Smooth muscle cell (in vitro differentiated cells): ENCODE measurements at regions not wholly inside any gene's neighbourhood (a gene's known extent, or its start where the extent isn't known, plus 50 kb on each side); places are given as distances from the start of the nearest gene placed in this dataset.

Experiments used
- DNase-seq: peaks from one replicate; lab custom pipeline; 2025; ENCODE audit not compliant: unreplicated experiment; lab: John Stamatoyannopoulos, UW
- H2AFZ ChIP-seq: fragments of 200-600 bp; sonication (generic); 2 replicates; pipeline ENCODE4 v1.6.0; 2016; ENCODE audit warnings: antibody characterized with exemption, low read depth, mild to moderate bottlenecking
- H3F3A ChIP-seq: fragments of 200-600 bp; sonication (generic); 2 replicates; pipeline ENCODE4 v1.6.0; 2017; ENCODE audit warnings: antibody characterized with exemption, low read depth
- H3K27ac ChIP-seq: fragments of 200-600 bp; sonication (generic); 2 replicates; pipeline ENCODE4 v1.5.1; 2016; ENCODE audit warnings: low read depth, mild to moderate bottlenecking
- H3K27me3 ChIP-seq: fragments of 200-600 bp; sonication (generic); 2 replicates; pipeline ENCODE4 v1.6.1; 2016; ENCODE audit warnings: low read depth, mild to moderate bottlenecking
- H3K36me3 ChIP-seq: fragments of 200-600 bp; sonication (generic); 2 replicates; pipeline ENCODE4 v1.5.1; 2016; ENCODE audit warnings: low read depth
- H3K4me1 ChIP-seq: fragments of 200-600 bp; sonication (generic); 2 replicates; pipeline ENCODE4 v1.5.1; 2016; ENCODE audit warnings: low read depth
- H3K4me2 ChIP-seq: fragments of 200-600 bp; sonication (generic); 2 replicates; pipeline ENCODE4 v1.6.0; 2016; ENCODE audit warnings: mild to moderate bottlenecking
- H3K4me3 ChIP-seq: fragments of 200-600 bp; sonication (generic); 2 replicates; pipeline ENCODE4 v1.5.1; 2016; ENCODE audit warnings: mild to moderate bottlenecking
- H3K79me2 ChIP-seq: fragments of 200-600 bp; sonication (generic); 2 replicates; pipeline ENCODE4 v1.6.0; 2016; ENCODE audit warnings: low read depth, mild to moderate bottlenecking
- H3K9ac ChIP-seq: fragments of 200-600 bp; sonication (generic); 2 replicates; pipeline ENCODE4 v1.6.0; 2016; ENCODE audit warnings: low read depth
- H3K9me3 ChIP-seq: fragments of 200-600 bp; sonication (generic); replicated peaks from 2 replicates; pipeline ENCODE4 v1.5.1; 2016; ENCODE audit warnings: low read depth
- H4K20me1 ChIP-seq: fragments of 200-600 bp; sonication (generic); 2 replicates; pipeline ENCODE4 v1.6.0; 2016; ENCODE audit warnings: low read depth
- WGBS: methylation state at CpG from one replicate; pipeline ENCODE4 v1.1.7; 2016; ENCODE audit warnings: low lambda C conversion rate; 5-methylcytosine and 5-hydroxymethylcytosine counted together
- TF ChIP-seq, protein P1 (sequence below): fragments of 200-600 bp; sonication (generic); IDR thresholded peaks from 2 replicates; pipeline ENCODE4 v1.5.1; 2017; ENCODE audit warnings: borderline replicate concordance, mild to moderate bottlenecking, antibody characterized with exemption; ENCODE audit not compliant: insufficient read depth, poor library complexity, severe bottlenecking

DNA sequence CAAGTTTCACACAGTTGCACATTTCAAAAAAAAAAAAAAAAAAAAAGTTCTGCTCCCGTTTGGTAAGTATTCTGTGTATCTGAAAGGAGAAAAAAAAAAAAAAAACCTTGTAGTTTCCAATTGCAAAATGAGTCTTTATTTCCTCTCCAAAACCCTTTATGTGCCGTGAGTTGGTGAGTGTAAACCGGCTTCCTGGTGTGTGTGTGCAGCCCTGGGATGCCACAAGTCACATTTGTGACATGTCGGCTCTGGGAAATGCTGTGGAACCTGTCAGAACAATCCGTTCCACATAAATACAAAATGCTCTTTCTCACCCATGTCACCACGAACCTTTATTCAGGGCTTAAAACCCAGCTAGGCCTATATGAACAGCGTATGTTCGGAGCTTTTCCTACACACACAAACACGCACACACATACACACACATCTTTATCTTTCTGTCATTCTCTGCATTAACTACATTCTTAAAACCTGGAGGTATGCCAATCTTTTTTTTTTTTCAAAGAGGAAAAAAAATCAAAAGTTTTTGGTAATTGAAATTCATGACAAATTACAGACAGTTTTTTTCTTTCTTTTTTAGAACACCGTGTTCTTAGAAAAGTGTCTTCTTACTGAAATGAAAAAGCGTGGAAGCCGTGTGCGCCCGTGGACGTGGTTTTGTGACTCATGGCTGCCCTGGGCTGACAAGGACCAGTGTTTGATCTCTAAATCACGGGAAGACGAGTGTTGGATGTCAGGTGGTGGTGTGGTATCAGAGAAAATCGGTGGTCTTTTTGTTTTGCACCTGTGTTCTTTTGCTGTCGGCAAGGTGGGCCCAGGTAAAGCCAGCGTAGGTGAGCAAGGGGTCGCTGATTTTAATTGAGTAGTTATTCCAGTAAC lies 612.0 kb downstream of the VRK1 start:
- Histone ChIP-seq H3K9me3 (no peaks in the 10 kb centered on the region), H3K4me2 (no peak overlapping the region), H3K79me2 (no peaks in the 10 kb centered on the region), H3K27me3 (peaks cover 59% of the 10 kb centered on the region), H3K36me3 (no peaks in the 10 kb centered on the region), H3K9ac (no peak overlapping the region), H2AFZ (no peak overlapping the region), H3K4me1 (peaks cover 31% of the 10 kb centered on the region), H4K20me1 (no peaks in the 10 kb centered on the region), H3K27ac (no peak overlapping the region), H3F3A (no peaks in the 10 kb centered on the region), H3K4me3 (no peak overlapping the region)
- DNase-seq: no peak
- 89% methylated on average over 21 of the region's 21 CpGs for WGBS
- TF ChIP-seq, protein P1, sequence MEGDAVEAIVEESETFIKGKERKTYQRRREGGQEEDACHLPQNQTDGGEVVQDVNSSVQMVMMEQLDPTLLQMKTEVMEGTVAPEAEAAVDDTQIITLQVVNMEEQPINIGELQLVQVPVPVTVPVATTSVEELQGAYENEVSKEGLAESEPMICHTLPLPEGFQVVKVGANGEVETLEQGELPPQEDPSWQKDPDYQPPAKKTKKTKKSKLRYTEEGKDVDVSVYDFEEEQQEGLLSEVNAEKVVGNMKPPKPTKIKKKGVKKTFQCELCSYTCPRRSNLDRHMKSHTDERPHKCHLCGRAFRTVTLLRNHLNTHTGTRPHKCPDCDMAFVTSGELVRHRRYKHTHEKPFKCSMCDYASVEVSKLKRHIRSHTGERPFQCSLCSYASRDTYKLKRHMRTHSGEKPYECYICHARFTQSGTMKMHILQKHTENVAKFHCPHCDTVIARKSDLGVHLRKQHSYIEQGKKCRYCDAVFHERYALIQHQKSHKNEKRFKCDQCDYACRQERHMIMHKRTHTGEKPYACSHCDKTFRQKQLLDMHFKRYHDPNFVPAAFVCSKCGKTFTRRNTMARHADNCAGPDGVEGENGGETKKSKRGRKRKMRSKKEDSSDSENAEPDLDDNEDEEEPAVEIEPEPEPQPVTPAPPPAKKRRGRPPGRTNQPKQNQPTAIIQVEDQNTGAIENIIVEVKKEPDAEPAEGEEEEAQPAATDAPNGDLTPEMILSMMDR: no peak

DNA sequence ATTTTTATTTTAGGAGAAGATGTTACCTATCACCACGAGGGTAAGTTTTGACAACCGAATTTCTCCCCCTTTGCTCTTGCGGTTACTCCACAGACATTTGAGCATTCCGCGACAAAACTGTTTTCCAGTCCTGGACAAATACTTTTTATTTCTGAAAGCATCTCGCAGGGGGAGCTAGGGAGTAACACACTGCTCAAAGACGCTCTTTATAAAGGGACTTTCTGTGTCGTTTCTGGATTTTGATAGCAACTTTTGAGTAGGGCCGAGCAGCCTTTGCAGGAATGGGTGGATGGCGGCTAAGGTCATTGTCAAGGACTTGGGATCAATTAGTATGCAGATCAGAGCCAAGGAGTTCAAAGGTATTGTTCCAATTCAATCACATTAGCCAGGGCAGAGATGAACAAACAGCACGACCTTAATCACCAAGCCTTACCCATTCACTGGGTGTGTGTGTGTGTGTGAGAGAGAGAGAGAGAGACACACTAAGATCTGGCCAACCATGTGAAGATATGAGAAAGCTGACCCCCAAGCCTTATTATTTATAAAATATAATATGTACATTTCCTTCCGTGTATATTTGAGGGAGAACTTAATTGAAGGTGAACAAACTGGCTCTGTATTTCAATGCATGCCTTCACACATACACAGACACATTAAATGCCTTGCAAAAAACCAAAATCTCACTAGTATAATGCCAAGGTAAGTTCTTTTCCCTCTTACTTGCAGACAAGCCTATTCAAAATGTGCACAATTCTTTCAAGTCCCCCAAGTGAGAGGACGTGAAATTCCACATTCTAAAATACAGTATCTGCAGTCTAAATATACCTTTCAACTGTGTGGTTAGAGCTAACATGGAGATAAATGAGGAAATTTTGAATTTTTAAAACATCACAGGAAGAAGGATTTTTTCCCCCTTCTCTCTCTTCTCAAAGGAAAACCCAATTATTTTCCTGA lies 613.8 kb downstream of the VRK1 start:
- Histone ChIP-seq H3K4me3 (no peak overlapping the region), H3F3A (no peaks in the 10 kb centered on the region), H3K27ac (no peak overlapping the region), H3K27me3 (peaks cover 77% of the 10 kb centered on the region), H3K4me2 (no peak overlapping the region), H3K4me1 (peaks cover 34% of the 10 kb centered on the region), H3K36me3 (no peaks in the 10 kb centered on the region), H3K9ac (no peak overlapping the region), H3K79me2 (no peaks in the 10 kb centered on the region), H2AFZ (no peak overlapping the region), H4K20me1 (no peaks in the 10 kb centered on the region), H3K9me3 (no peaks in the 10 kb centered on the region)
- no peak for DNase-seq
- 48% methylated on average over 13 of the region's 13 CpGs for WGBS
- TF ChIP-seq, protein P1: no peak

DNA sequence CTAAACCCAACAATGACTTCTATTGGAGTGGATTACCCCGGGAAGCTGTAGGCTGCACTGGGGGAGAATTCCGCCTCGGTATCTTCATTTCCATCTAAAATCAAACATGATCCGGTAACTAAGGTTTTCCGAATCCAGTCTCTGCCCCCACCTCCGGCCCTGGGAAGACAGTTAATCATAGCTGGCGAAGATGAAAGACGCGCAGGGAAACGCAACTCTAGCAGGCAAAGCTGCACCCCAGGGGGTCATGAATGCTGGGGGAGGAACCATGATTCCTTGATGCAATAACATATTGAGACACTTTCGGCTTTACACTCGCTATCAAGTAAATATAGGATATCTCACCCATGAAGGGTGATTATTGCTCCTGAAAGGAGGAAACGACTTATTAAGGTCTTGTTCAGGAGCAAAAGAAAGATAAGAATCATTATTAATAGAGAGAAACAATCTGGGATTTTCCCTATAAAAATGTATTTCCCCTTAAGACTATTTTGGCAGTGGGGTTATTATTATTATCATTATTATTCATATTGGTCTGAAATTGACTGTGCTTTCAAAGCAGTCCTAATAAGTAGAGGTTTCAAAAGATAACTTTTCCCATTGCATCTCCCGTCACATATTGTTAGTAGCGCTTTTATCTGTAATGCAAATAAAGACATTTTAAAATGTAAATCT lies 614.9 kb downstream of the VRK1 start:
- whole genome bisulfite sequencing: 9% methylated on average over 15 of the region's 15 CpGs

More for the DNA sequence above, 614.9 kb downstream of the VRK1 start:
- no peak overlapping the region for H3K9ac ChIP-seq
- TF ChIP-seq, protein P1: no peak
- DNase-seq: no peak
- no peak overlapping the region for H3K4me2 ChIP-seq
- no peaks in the 10 kb centered on the region for H4K20me1 ChIP-seq
- H3K9me3 ChIP-seq: no peaks in the 10 kb centered on the region
- H3K79me2 ChIP-seq: no peaks in the 10 kb centered on the region
- H3K27me3 ChIP-seq: peaks cover 85% of the 10 kb centered on the region
- no peaks in the 10 kb centered on the region for H3F3A ChIP-seq
- H3K4me3 ChIP-seq: no peak overlapping the region
- H2AFZ ChIP-seq: no peak overlapping the region
- H3K36me3 ChIP-seq: no peaks in the 10 kb centered on the region
- H3K27ac ChIP-seq: no peak overlapping the region
- H3K4me1 ChIP-seq: peaks cover 34% of the 10 kb centered on the region
